CD1c-positive myeloid dendritic cell (primary cell): ENCODE measurements at regions not wholly inside any gene's neighbourhood (a gene's known extent, or its start where the extent isn't known, plus 50 kb on each side); places are given as distances from the start of the nearest gene placed in this dataset.
"Not testable (repeated sequence)": the region's sequence is repeated elsewhere in the genome, so short reads cannot be mapped to it uniquely, and the experiment has no call there.

Experiments used
- DNase-seq: peaks from one replicate; pipeline ENCODE4 v3.0.0-alpha.2; 2016; ENCODE audit errors: extremely low spot score

GRCh38 chr3:197407053-197407452 is 108.6 kb upstream of the DLG1 start:
- DNase-seq = no peak

DNA sequence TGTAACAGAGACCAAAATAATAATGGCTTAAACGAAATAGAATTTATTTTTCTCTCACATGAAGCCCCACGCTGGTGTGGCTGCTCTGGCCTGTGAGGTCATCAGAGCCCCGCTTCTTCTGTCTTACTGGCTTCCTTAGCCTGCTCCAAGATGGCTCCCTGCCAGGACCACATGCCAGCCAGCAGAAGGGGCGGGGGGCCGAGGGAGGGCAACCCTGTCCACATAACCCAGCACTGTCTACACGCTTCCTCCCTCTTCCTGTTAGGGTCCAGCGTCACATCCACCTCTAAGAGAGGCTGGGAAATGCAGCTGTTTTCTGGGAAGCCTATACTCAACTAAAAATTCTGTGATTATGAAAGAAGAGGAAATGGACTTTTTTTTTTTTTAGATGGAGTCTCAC is 107.9 kb upstream of the DLG1 start:
- no peak for DNase-seq

DNA sequence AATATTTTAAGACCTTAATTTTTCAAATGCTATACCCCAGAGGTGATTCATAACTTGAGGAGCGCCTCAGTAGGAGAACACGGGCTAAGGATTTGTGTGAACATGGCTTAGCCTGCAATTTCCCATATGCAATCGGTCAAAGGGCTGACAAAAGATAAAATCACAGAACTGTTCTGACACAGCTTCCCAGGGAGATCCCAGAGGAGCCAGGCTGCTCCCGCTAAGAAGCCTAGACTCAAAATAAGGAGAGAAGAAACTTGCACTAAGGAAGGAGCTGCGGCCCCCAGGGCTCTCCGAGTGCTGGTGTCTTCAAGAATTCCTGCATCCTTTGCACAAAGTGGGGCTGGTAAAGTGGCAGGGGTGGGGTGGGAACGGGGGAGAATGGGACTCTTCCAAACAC is 106.3 kb upstream of the DLG1 start:
- no peak for DNase-seq

DNA sequence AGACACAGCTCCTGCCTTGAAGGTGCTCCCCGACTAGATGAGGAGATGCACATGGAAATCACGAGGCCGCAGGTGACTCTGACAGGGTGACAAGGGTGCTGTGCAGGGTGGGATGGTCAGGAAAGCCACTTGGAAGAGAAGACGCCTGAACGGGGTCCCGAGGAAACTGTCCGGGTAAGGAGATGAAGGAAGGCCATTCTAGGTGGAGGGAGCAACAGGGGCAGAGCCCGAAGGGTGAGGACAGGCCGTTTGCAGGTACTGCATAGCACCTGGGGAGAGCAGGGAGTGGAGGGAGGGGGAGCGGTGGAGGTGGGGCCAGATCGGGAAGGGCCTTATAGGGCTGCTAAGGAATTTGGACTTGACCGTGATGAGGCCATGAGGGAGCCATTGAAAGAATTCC is 105.6 kb upstream of the DLG1 start:
- DNase-seq = no peak

DNA sequence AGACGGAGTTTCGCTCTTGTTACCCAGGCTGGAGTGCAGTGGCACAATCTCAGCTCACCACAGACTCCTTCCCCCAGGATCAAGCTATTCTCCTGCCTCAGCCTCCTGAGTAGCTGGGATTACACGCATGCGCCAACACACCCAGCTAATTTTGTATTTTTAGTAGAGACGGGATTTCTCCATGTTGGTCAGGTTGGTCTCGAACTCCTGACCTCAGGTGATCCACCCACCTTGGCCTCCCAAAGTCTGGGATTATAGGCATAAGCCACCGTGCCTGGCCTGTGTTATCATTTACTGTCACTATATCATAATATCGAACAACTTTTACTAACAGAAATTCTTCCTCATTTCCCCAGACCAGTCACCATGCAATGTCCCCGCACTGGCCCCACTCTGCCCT is 104.0 kb upstream of the DLG1 start:
- DNase-seq = not testable (repeated sequence)

GRCh38 chr3:197399486-197399885 is 101.1 kb upstream of the DLG1 start:
- no peak for DNase-seq

- no peak for DNase-seq
Observed at GRCh38 chr3:197398286-197398878, 100.0 kb upstream of the DLG1 start.

GRCh38 chr3:197397838-197398237 is 99.4 kb upstream of the DLG1 start:
- no peak for DNase-seq

- DNase-seq = no peak
Observed at GRCh38 chr3:197394464-197395321, 96.3 kb upstream of the DLG1 start.

DNA sequence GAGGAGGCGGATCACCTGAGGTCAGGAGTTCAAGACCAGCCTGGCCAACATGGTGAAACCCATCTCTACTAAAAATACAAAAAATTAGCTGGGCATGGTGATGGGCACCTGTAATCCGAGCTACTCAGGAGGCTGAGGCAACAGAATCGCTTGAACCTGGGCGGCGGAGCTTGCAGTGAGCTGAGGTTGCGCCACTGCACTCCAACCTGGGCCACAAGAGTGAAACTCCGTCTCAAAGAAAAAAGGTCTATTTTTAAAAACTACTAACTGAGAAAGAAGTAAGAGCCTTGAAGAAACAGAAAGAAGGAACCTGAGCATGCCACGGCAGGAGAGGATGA is 95.7 kb upstream of the DLG1 start:
- not testable (repeated sequence) for DNase-seq

DNA sequence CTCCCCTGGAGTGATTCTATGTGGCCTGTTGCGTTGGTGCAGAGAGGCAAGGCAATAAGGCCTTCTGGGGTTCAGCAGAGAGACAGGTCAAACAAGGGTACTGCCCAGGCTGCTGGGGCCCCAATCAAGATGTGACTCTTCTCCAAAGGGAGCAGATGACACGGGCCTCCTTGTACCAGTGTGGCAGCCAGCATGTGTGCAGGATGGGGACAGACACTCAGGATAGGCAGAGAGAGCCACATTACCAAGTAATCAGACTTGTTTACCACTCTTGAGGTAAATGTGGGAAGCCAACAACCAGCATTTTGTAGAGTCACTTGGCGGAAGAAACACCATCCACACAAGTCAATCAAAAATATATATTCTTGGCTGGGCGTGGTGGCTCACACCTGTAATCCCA is 95.3 kb upstream of the DLG1 start:
- no peak for DNase-seq

GRCh38 chr3:197392961-197393360 is 94.5 kb upstream of the DLG1 start:
- DNase-seq = no peak

- DNase-seq = no peak
Observed at GRCh38 chr3:197381371-197381770, 83.0 kb upstream of the DLG1 start.

DNA sequence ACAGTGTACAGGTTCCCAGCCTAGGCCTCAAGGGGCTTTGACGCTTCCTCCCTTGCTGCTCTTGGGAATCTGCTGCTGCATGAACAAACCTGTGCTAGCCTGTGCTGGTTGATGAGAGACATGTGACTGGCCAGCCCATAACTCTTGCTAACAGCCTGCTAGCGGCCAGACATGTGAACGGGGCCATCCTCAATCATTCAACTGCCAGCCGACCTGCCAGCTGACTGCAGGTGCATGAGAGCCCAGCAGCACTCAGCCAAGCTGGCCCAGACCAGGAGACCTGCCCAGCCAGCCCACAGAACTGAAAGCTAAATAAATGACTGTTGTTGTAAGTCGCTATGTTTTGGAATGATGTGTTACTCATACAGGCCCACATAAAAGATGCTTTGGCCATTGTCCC is 82.4 kb upstream of the DLG1 start:
- DNase-seq = no peak

GRCh38 chr3:197378985-197379718 is 80.7 kb upstream of the DLG1 start:
- DNase-seq = no peak

DNA sequence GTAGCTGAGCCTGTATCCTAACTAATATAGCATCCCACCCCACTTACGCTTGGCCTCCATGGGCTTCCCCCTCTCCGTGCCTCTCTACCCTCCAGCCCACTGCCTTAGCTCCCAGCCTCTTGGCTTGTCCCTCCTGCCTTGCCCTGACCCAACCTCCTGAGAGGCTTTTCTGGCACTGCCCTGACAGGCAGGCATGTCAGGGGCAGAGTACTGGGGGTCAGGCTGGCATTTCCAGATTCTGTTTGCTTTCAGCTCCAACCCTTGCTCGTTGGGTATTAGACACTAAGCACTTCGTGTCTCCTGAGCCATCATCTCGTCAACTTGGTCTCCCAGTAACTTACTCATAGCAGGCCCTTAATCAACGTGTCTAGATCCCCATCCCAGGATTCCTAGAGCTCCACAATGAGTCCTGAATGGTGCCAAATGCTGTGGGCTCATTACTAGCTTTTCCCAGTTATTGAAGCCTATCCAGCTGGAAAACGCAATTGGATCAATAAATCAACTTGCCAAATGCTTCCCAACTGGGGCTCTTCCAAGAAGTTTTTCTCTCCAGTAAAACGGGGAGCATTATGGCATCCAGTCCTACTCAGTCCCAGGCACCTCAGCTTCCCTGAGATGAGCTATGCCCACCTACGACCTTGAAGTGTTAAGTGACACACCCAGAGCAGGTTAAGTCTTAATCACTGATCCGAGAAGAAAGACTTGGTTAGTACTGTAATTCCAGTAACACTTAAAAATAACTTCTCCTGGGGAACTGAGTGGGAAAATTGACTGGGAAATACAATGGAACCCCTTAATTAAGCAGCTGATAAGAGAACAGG is 78.5 kb upstream of the DLG1 start:
- DNase-seq = no peak

GRCh38 chr3:197376020-197376419 is 77.6 kb upstream of the DLG1 start:
- no peak for DNase-seq

GRCh38 chr3:197375001-197375441 is 76.6 kb upstream of the DLG1 start:
- DNase-seq = no peak

DNA sequence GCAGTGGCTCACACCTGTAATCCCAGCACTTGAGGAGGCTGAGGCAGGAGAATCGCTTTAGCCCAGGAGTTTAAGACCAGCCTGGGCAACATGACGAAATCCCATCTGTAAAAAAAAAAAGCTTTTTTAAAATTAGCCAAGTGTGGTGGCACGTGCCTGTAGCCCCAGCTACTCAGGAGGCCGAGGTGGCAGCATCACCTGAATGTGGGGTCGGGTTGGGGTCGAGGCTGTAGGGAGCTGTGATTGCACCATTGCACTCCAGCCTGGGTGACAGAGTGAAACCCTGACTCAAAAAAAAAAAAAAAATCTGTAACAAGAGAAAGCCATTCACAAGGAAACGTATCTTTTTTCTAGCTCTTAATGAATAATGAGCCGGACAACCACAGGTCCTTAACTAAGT is 74.7 kb upstream of the DLG1 start:
- DNase-seq = no peak

DNA sequence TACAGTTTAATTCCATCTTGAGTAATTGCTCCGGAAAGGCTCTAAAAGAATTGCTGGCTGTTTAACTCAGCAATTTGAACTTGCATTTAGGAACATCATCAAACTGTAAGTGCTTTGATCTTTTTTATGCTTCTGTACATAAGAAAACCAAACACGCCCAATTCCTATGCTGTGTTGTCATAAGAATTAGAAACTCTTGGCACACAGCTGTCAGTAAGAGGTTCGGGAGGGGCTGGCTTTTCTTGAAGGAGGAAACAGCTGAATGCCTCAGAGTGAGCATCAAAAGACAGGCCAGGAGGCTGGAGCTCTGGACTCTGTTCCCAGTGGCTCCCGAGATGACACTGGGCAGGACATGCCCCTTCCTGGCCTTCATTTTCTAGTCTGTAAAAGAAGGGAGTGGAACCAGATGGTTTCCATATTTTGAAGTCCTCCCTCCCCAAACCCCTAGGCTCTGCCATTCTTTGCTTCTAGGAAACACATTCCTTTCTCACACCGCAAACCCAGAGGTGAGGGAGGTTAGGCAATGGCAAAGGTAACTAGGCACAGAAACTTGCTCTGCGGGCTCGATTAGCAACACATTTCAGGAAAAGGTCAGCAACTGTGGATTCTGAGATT is 73.7 kb upstream of the DLG1 start:
- DNase-seq = no peak

DNA sequence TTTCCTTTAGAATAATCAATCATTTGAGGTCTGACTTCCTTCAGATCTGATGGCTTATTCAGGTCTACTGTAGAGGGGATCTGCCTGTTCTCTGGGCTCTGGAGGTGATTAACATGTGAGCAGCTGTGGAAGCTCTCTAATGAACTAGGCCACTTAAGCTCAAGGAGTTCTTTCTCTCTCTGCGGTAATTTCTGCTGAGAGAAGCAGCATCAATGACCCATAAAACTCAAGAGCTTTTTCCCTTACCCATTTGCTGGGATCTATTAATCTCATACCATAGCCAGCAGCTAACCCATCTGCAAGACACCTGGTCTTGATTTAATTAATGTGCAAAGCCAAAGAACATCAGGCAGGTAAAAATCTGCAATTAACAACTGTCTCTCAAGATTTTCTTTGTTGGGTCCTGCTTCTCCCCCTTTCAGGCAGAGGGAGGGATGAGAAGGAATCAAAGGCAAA is 73.2 kb upstream of the DLG1 start:
- no peak for DNase-seq

DNA sequence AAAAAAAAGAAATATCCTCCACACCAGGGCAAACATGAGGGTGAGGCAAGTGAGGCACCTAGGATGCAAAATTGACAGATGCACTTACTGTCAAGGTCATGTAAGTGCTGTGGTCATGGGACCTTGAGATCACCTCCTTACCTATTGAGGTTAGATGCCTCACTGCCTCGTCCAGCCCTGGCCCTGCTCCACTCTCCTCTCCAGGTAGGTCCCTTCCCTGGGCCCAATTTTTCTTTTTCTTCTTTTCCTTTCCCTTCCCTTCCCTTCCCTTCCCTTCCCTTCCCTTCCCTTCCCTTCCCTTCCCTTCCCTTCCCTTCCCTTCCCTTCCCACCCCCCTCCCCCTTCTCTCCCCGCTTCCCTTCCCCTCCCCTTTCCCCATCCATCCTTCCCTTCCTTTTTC is 71.1 kb upstream of the DLG1 start:
- DNase-seq = no peak
